BJ (cell line): ENCODE measurements at regions not wholly inside any gene's neighbourhood (a gene's known extent, or its start where the extent isn't known, plus 50 kb on each side); places are given as distances from the start of the nearest gene placed in this dataset.

ENCODE experiments used
- CTCF ChIA-PET: fragments of 350-600 bp; formaldehyde crosslinking; extraction: SDS; loops from one replicate; lab custom pipeline; 2021; ENCODE audit warnings: antibody characterized with exemption, inconsistent platforms; lab: Yijun Ruan, JAX
- POLR2A ChIA-PET: fragments of 300-600 bp; sonication (Branson Sonifier 250); formaldehyde crosslinking; extraction: SDS; loops from one replicate; lab custom pipeline; 2021; ENCODE audit warnings: antibody characterized with exemption; lab: Charles Lee
- DNase-seq: peaks from one replicate; pipeline ENCODE4 v3.0.0-alpha.2; 2011; ENCODE audit warnings: low read depth
- H3K27me3 ChIP-seq: 2 replicates; pipeline ENCODE4 v1.6.0; 2011; ENCODE audit warnings: low read length; ENCODE audit not compliant: control insufficient read depth, insufficient read depth
- H3K36me3 ChIP-seq: 2 replicates; pipeline ENCODE4 v1.5.1; 2011; ENCODE audit warnings: low read length; ENCODE audit not compliant: control insufficient read depth, insufficient read depth
- H3K4me3 ChIP-seq: 2 replicates; pipeline ENCODE4 v1.5.1; 2011; ENCODE audit warnings: low read depth, mild to moderate bottlenecking, control low read depth, low read length
- TF ChIP-seq, protein P1 (sequence below): IDR thresholded peaks from 2 replicates; pipeline ENCODE4 v1.5.1; 2011; ENCODE audit warnings: low read depth, mild to moderate bottlenecking, control low read depth, inconsistent platforms, low read length, moderate library complexity; ENCODE audit not compliant: insufficient read depth

DNA sequence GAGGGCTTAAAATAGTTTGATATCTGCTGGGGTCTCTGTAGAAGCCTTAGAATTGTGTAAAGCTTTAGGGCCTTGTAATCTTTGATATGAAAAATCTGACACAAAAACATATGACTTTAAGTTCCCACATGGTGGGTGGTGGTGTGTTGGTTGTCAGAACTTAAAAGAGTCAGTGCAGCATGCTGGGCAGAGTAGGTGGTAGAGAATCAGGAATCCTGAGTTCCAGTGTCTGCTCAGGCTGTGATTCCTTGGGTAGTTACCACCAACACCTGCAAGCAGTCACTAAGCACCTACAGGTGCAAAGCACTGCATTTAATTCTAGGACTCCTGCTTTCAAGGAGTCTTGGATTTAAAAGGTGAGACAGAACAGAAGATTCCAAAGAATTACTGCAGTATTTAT, 144.6 kb downstream of the ACER2 start:
- no peak for DNase-seq
- H3K27me3 ChIP-seq, result no peaks in the 10 kb centered on the region
- ChIA-PET CTCF (interaction anchor here (1.1 kb wide), 1 partner anchor 10 kb away, joined by 3 read pairs; no protein-coding TSS in a partner anchor), POLR2A (no interaction called here)
- H3K4me3 ChIP-seq, result no peak overlapping the region
- TF ChIP-seq, protein P1, sequence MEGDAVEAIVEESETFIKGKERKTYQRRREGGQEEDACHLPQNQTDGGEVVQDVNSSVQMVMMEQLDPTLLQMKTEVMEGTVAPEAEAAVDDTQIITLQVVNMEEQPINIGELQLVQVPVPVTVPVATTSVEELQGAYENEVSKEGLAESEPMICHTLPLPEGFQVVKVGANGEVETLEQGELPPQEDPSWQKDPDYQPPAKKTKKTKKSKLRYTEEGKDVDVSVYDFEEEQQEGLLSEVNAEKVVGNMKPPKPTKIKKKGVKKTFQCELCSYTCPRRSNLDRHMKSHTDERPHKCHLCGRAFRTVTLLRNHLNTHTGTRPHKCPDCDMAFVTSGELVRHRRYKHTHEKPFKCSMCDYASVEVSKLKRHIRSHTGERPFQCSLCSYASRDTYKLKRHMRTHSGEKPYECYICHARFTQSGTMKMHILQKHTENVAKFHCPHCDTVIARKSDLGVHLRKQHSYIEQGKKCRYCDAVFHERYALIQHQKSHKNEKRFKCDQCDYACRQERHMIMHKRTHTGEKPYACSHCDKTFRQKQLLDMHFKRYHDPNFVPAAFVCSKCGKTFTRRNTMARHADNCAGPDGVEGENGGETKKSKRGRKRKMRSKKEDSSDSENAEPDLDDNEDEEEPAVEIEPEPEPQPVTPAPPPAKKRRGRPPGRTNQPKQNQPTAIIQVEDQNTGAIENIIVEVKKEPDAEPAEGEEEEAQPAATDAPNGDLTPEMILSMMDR, result no peak
- no peaks in the 10 kb centered on the region for H3K36me3 ChIP-seq

DNA sequence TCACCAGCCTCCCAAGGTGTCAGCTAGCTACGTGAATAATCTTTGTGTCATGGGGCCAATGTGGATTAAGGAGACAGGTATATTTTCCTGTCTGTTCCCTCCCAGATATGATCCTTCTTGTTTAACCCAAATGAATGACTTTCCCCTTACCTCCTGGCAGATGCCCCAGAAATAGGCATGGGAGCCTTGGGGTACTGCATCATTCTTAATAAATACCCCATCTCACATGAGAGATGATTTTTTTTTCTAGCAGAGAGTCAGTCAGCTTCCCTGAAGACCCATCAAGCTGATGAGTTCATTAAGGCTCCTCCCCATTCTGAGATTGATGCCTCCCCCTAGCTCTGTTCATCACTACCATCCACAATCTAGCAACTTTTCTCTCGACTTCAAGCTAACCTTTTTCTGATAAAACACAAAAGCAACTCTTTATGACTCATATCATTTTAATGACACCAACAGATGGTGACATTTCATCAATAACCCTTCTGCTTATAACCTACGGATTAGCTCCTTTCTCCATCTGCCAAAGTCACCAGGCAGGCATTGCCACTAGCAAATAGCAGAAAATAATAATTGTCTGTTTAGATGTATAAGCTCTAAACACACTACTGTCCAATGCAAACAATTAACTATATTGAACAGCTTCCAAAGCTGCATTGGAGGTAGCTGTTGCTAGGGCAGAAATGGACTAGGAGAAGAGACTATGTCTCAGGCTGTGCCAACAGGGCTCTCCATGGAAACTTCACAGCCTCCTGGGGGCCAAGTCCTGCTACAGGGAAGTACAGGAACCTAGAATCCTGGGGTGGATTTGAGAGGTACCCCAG, 143.7 kb downstream of the ACER2 start:
- CTCF ChIA-PET, result interaction anchor here (1.1 kb wide), 1 partner anchor 11 kb away, joined by 3 read pairs; no protein-coding TSS in a partner anchor

DNA sequence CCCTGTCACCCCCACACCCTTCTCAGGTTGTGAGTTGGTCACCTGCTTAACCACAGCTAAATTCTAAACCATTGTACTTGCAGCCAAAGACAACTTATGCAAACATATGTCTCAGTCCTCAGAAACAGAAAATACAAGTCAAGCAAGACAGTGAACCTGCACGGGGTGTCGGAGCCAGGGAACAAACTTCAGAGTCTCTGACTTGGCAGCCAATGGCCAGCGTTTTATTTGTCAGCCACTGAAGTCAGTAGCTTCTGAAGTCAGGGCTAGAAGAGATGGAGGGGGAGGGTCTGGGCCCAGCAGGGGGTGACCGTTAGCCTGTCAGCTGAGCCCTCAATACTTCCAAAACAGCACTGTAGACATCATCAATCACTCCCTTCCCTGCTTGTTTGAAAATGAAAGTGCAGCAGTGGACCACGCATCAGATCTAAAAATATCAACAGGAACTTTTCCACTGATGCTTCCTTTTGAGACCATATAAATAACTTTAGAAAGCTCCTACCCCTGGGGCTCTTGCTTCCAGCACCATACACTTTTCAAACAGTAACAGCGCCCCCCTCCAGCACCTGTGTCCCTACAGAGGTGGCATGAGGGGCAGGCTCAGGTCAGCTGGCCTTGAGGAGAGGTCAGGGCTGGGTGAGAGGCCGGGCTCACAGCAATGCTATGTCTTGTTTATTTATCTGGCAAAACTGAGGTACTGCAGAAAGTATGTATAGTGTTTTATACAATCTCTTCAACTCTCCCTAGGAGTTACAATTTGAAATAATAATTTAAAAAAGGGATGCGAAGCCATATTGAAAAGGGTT, 142.5 kb downstream of the ACER2 start:
- DNase-seq, result no peak
- H3K36me3 ChIP-seq, result no peaks in the 10 kb centered on the region
- POLR2A ChIA-PET, result no interaction called here
- TF ChIP-seq, protein P1, result no peak
- CTCF ChIA-PET, result no interaction called here
- no peak overlapping the region for H3K4me3 ChIP-seq
- H3K27me3 ChIP-seq, result no peaks in the 10 kb centered on the region

More for the DNA sequence above, 143.7 kb downstream of the ACER2 start:
- Histone ChIP-seq H3K27me3 (no peaks in the 10 kb centered on the region), H3K4me3 (no peak overlapping the region), H3K36me3 (no peaks in the 10 kb centered on the region)
- POLR2A ChIA-PET, result no interaction called here
- no peak for DNase-seq
- TF ChIP-seq, protein P1, result no peak

DNA sequence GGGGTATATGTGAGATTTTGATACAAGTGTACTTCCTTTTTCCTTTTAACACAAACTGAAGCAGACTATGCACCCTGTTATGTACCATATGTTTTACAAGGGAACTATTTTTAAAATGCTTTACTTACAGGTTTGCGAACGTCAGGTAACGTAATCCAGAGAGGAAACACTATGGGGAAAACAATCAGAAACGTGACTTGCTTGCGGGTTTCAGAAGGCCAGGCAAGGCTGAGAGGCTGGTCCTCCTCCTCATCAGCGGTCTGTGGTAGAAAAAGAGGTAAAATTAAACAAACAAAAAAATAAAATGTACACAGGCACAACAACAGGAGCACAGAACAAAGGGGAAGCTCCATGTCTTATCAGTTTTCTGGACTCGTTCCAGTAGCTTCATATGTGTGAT, 141.2 kb downstream of the ACER2 start:
- H3K27me3 ChIP-seq, result no peaks in the 10 kb centered on the region
- DNase-seq, result no peak
- ChIA-PET CTCF (no interaction called here), POLR2A (no interaction called here)
- no peak overlapping the region for H3K4me3 ChIP-seq
- H3K36me3 ChIP-seq, result no peaks in the 10 kb centered on the region
- TF ChIP-seq, protein P1, result no peak

DNA sequence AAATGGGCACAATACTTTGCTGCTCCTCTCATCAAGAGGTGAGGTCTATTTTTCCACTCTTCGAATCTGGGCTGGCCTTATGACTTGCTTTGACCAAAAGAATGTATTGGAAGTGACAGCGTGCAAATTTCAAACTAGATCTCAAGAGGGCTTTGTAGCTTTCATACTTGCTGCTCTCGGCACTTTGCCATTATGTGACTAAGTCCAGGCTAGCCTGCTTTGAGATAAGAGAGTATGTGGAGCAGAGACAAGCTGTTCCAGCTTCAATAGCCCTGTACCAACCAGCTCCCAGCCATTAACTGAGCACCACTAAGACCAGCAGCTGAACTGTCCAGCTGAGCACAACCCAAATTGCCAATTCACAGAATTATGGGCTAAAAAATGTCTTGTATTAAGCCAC, 124.6 kb downstream of the ACER2 start:
- no peak for DNase-seq

More for the DNA sequence above, 124.6 kb downstream of the ACER2 start:
- TF ChIP-seq, protein P1, result no peak
- no peaks in the 10 kb centered on the region for H3K27me3 ChIP-seq
- no peak overlapping the region for H3K4me3 ChIP-seq
- no peaks in the 10 kb centered on the region for H3K36me3 ChIP-seq
- POLR2A ChIA-PET, result no interaction called here
- CTCF ChIA-PET, result no interaction called here
